Loucy (cell line): ENCODE measurements at regions not wholly inside any gene's neighbourhood (a gene's known extent, or its start where the extent isn't known, plus 50 kb on each side); places are given as distances from the start of the nearest gene placed in this dataset.

ENCODE experiments used
- CTCF ChIP-seq: fragments of 200-600 bp; sonication (generic); conservative IDR thresholded peaks from 2 replicates; pipeline ENCODE4 v1.5.1; 2014; ENCODE audit warnings: mild to moderate bottlenecking, antibody characterized with exemption, low read length
- EZH2phosphoT487 ChIP-seq: fragments of 200-600 bp; IDR thresholded peaks from 2 replicates; pipeline ENCODE4 v1.6.1; 2018; ENCODE audit warnings: antibody characterized with exemption, mild to moderate bottlenecking, moderate library complexity, borderline replicate concordance

GRCh38 chr9:21730899-21731298 is 71.5 kb upstream of the MTAP start:
- no peak for TF ChIP-seq CTCF
- TF ChIP-seq EZH2phosphoT487: no peak
